GM13976 (cell line): ENCODE measurements at regions not wholly inside any gene's neighbourhood (a gene's known extent, or its start where the extent isn't known, plus 50 kb on each side); places are given as distances from the start of the nearest gene placed in this dataset.

Experiments used
- DNase-seq: peaks from one replicate; pipeline ENCODE4 v3.0.0; 2012; ENCODE audit warnings: low spot score
- in situ Hi-C: fragments of 300-500 bp; cut with MboI; formaldehyde crosslinking; loops from one replicate; pipeline ENCODE4 v1.12.0; 2022; ENCODE audit warnings: low sequenced_read_pairs, mixed read lengths, inconsistent platforms; ENCODE audit not compliant: unreplicated experiment
- TF ChIP-seq, protein P1 (sequence below): IDR thresholded peaks from 2 replicates; pipeline ENCODE4 v1.5.1; 2012; ENCODE audit warnings: borderline replicate concordance, mild to moderate bottlenecking; ENCODE audit not compliant: insufficient read depth; ENCODE audit errors: extremely low read depth, missing control alignments, control extremely low read depth

DNA sequence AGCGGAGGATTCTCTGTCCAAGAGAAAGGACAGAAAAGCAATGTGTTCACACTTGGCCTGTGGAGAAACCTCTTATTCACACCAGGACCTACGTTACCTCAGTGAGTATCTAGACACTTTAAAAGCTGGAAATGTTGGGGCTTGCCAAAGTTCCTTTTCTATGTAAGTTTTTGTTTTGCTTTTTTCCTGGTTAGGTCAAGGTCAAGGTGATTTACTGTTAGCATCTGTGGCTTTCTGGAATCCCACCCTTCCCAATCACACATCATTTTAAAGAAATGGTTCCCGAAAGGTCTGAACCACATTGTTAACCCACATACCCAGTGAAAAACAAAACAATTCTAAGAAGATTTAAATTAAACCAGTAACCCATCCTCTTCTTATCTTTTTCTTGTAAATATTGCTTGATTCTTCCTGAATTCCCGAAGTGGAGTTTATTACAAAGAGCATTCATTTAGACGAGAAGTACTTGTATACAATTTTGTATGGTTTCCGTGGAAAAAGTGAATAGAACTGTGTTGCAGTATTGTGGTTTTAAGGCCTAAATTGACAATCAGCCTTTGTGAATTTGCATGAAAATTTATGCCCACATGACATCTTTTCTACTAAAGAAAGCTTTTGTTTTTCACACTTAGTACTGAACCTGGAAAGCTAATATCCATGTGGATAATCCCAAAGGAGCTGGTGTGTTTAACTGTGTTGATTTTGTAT lies 827.0 kb upstream of the IGFBP3 start:
- DNase-seq: no peak
- TF ChIP-seq, protein P1, sequence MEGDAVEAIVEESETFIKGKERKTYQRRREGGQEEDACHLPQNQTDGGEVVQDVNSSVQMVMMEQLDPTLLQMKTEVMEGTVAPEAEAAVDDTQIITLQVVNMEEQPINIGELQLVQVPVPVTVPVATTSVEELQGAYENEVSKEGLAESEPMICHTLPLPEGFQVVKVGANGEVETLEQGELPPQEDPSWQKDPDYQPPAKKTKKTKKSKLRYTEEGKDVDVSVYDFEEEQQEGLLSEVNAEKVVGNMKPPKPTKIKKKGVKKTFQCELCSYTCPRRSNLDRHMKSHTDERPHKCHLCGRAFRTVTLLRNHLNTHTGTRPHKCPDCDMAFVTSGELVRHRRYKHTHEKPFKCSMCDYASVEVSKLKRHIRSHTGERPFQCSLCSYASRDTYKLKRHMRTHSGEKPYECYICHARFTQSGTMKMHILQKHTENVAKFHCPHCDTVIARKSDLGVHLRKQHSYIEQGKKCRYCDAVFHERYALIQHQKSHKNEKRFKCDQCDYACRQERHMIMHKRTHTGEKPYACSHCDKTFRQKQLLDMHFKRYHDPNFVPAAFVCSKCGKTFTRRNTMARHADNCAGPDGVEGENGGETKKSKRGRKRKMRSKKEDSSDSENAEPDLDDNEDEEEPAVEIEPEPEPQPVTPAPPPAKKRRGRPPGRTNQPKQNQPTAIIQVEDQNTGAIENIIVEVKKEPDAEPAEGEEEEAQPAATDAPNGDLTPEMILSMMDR: no peak
- in situ Hi-C loops: no loop called here

DNA sequence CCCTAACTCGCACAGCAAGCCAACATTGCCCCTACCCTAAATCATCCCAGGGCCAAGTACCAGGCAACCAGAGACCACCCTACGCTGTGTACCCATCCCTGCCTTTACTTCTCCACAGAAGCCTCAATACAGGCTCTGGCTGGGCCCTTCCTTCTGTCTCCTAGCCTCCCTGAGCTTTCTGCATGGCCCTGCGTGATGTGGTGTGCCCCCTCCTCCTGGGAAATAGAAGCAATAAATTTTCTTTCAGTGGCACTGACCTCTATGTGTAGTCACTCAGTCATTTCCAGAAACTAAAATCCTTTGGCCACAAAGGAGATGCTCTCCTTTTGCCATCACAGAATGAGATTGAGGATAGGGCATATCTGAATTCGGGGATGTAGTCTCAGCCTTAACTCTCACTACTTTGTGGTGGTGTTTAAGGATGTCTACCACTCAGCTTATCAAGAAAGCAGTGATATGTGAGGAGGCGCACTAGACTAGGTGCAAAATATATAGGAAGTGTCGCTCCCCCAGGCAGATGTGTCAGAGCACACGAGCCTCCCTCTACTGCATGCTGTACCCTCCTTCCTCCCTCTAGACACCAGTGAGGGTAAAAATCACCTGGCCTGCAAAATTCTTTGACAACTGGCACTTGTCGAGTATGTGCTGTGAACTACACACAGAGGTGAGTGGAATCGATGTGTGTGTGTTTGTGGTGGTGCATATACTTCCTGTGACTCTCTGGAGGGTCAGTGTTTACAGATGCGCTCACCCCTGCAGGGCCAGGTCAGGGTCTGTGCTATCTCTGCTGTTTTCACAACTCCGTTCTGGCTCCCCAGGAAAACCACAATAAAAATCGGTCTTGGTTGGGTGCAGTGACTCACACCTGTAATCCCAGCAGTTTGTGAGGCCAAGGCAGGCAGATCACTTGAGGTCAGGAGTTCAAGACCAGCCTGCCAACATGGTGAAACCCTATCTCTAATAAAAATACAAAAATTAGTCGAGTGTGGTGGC lies 825.9 kb upstream of the IGFBP3 start:
- in situ Hi-C loops: no loop called here
- TF ChIP-seq, protein P1: no peak
- DNase-seq: no peak

DNA sequence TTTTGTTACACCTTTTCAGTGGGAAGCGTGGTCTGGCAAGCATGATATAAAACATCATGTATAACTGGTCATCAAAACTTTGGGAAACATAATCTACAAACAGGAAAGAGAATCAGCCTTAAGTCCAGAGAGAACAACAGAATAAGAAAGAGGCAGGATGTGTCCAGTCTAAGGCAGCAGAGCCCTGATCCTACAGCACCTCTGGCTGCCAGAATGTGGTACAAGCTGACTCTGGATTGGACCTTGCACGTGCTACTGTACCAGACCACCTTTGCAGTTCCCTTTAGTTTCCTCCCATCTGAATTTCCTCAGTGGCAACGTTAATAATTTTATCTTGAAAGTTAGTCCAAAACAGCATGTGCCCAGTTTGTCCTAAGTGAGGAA lies 824.6 kb upstream of the IGFBP3 start:
- DNase-seq: no peak
- in situ Hi-C loops: no loop called here
- TF ChIP-seq, protein P1: no peak

DNA sequence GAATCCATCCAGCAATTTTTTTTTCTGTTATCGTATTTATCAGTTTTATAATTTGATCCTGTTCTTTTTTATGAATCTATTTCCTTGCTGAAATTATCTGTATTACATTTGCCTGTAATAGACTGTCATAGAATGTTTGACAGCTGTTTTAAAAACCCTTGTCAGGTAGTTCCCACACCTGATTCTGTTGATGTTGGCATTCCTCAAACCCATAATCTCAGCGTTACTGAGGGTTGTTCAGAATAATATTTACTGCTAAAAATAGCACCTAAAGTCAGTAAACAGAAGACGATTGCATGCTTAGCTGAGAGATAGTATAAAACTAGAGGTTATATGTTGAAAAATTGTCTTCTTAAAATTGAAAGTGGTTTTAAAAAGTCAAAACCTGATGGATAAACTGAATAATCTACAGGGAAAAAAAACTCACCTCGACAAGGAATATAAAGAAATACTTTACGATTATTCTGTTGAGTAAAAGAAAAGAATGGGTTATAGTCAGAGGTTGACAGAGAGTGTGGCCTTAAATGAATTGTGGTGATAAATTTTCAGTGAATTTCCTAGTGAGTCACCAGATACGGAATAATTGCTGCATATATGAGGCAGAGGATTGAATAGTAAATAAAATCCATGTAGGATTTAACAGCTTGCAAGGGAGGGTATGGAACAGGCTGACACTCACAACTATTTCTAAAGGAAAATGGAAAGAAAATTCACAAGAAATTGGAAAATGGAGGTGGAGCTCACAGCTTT lies 824.1 kb upstream of the IGFBP3 start:
- TF ChIP-seq, protein P1: no peak
- in situ Hi-C loops: no loop called here

DNA sequence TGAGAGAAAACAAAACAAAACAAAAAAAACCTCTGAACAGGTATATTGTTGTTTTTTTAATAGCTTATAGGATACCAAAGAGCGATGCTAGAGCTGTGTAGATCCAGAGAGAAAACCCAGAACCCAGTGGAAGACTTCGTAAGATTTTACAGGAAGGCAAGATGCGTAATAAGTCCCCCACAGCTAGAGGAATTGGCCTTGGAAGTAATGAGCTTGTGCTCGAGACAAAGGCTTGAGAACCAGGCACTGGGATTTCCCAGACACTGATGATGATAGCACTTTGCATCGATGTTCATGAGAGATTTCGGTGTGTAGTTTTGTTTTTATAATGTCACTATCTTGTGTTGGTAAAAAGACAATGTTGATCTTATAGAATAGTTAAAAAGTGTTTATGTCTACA lies 821.5 kb upstream of the IGFBP3 start:
- in situ Hi-C loops: no loop called here
- TF ChIP-seq, protein P1: no peak

More for the DNA sequence above, 824.1 kb upstream of the IGFBP3 start:
- DNase-seq: no peak

DNA sequence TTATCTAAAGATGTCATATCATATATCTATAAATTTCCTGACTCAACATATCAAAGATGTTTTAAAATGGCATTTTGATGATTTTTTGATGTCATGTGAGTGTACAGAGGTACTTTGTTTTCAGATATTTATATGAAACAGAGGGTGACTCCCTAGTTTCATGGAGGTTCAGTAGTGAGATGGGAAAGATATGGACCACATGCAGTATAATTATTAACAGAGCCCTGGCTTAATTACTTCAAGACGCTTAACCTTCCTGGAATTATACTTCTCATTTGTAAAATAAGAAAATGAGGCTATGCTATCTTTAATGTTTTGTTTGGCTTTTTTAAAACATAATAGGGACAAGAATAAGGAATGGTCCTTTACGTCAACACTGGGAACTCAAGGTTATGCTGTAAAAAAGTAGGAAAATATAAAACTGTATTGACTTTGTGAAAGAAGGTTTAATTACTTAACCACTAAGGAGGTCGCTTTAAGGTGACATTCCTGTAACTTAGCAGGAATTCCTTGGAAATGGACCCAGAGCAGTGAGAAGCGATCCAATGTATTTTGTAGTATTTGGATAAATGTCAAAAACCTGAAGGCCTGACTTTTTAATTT lies 821.0 kb upstream of the IGFBP3 start:
- TF ChIP-seq, protein P1: no peak
- no peak for DNase-seq
- in situ Hi-C loops: no loop called here

More for the DNA sequence above, 821.5 kb upstream of the IGFBP3 start:
- no peak for DNase-seq
